ENCODE measurements at regions not wholly inside any gene's neighbourhood (a gene's known extent, or its start where the extent isn't known, plus 50 kb on each side); places are given as distances from the start of the nearest gene placed in this dataset.

GRCh38 chr11:26827567-26828081 lies 105.8 kb upstream of the SLC5A12 start:
- DNase-seq, result peak; percentile 26 to 31
- H3K27ac ChIP-seq, result no peak overlapping the region

GRCh38 chr11:26828288-26828687 lies 106.4 kb upstream of the SLC5A12 start:
- H3K4me1 ChIP-seq, result peaks cover 9% of the 10 kb centered on the region
- H3K36me3 ChIP-seq, result no peaks in the 10 kb centered on the region
- H3K9me3 ChIP-seq (replicated peaks), result peaks cover 7% of the 10 kb centered on the region; the same call in 1 of the 2 replicates
- H3K27me3 ChIP-seq, result no peaks in the 10 kb centered on the region
- no peak for DNase-seq
- H3K4me3 ChIP-seq, result no peak overlapping the region
- no peak overlapping the region for H3K27ac ChIP-seq

More at GRCh38 chr11:26827567-26828081, 105.8 kb upstream of the SLC5A12 start:
- no peaks in the 10 kb centered on the region for H3K36me3 ChIP-seq
- H3K9me3 ChIP-seq (replicated peaks), result peaks cover 7% of the 10 kb centered on the region; the same call in 1 of the 2 replicates
- no peaks in the 10 kb centered on the region for H3K27me3 ChIP-seq
- peaks cover 9% of the 10 kb centered on the region for H3K4me1 ChIP-seq
- no peak overlapping the region for H3K4me3 ChIP-seq

GRCh38 chr11:26830218-26830617 lies 108.4 kb upstream of the SLC5A12 start:
- H3K36me3 ChIP-seq, result no peaks in the 10 kb centered on the region
- H3K4me3 ChIP-seq, result no peak overlapping the region
- H3K27ac ChIP-seq, result no peak overlapping the region
- no peaks in the 10 kb centered on the region for H3K9me3 ChIP-seq (replicated peaks)
- H3K4me1 ChIP-seq, result peaks cover 9% of the 10 kb centered on the region
- no peaks in the 10 kb centered on the region for H3K27me3 ChIP-seq
- DNase-seq, result no peak

- Histone ChIP-seq H3K36me3 (no peaks in the 10 kb centered on the region), H3K27me3 (no peaks in the 10 kb centered on the region), H3K4me3 (no peak overlapping the region), H3K9me3 (replicated peaks) (no peaks in the 10 kb centered on the region), H3K4me1 (peaks cover 9% of the 10 kb centered on the region), H3K27ac (no peak overlapping the region)
- no peak for DNase-seq
Measured at GRCh38 chr11:26830757-26831156, 108.9 kb upstream of the SLC5A12 start.

- Histone ChIP-seq H3K9me3 (replicated peaks) (no peaks in the 10 kb centered on the region), H3K27ac (no peak overlapping the region), H3K27me3 (no peaks in the 10 kb centered on the region), H3K4me1 (no peaks in the 10 kb centered on the region; the same call in 1 of the 2 replicates), H3K36me3 (no peaks in the 10 kb centered on the region), H3K4me3 (no peak overlapping the region)
- no peak for DNase-seq
Measured at GRCh38 chr11:26834601-26835000, 112.7 kb upstream of the SLC5A12 start.

GRCh38 chr11:26835611-26836010 lies 113.8 kb upstream of the SLC5A12 start:
- no peak overlapping the region for H3K27ac ChIP-seq
- no peaks in the 10 kb centered on the region for H3K36me3 ChIP-seq
- no peak overlapping the region for H3K4me3 ChIP-seq
- H3K27me3 ChIP-seq, result no peaks in the 10 kb centered on the region
- no peaks in the 10 kb centered on the region; the same call in 1 of the 2 replicates for H3K4me1 ChIP-seq
- H3K9me3 ChIP-seq (replicated peaks), result no peaks in the 10 kb centered on the region
- no peak for DNase-seq

- no peak overlapping the region for H3K27ac ChIP-seq
Measured at GRCh38 chr11:26837154-26837553, 115.3 kb upstream of the SLC5A12 start.

GRCh38 chr11:26839911-26840698 lies 118.2 kb upstream of the SLC5A12 start:
- H3K9me3 ChIP-seq (replicated peaks), result no peaks in the 10 kb centered on the region
- no peak overlapping the region for H3K4me3 ChIP-seq
- DNase-seq, result no peak
- H3K27me3 ChIP-seq, result no peaks in the 10 kb centered on the region
- no peaks in the 10 kb centered on the region for H3K36me3 ChIP-seq
- no peak overlapping the region for H3K27ac ChIP-seq
- H3K4me1 ChIP-seq, result no peaks in the 10 kb centered on the region; the same call in 1 of the 2 replicates

More at GRCh38 chr11:26837154-26837553, 115.3 kb upstream of the SLC5A12 start:
- no peak for DNase-seq
- Histone ChIP-seq H3K36me3 (no peaks in the 10 kb centered on the region), H3K4me3 (no peak overlapping the region), H3K9me3 (replicated peaks) (no peaks in the 10 kb centered on the region), H3K27me3 (no peaks in the 10 kb centered on the region), H3K4me1 (no peaks in the 10 kb centered on the region; the same call in 1 of the 2 replicates)

GRCh38 chr11:26841818-26842473 lies 120.1 kb upstream of the SLC5A12 start:
- no peak overlapping the region for H3K4me3 ChIP-seq

GRCh38 chr11:26842478-26843282 lies 120.8 kb upstream of the SLC5A12 start:
- H3K9me3 ChIP-seq (replicated peaks), result no peaks in the 10 kb centered on the region
- H3K4me1 ChIP-seq, result no peaks in the 10 kb centered on the region
- no peak for DNase-seq
- no peak overlapping the region for H3K27ac ChIP-seq
- no peaks in the 10 kb centered on the region for H3K36me3 ChIP-seq
- H3K27me3 ChIP-seq, result no peaks in the 10 kb centered on the region
- no peak overlapping the region for H3K4me3 ChIP-seq

More at GRCh38 chr11:26841818-26842473, 120.1 kb upstream of the SLC5A12 start:
- no peak for DNase-seq
- no peaks in the 10 kb centered on the region for H3K36me3 ChIP-seq
- no peaks in the 10 kb centered on the region for H3K9me3 ChIP-seq (replicated peaks)
- no peak overlapping the region for H3K27ac ChIP-seq
- no peaks in the 10 kb centered on the region for H3K4me1 ChIP-seq
- H3K27me3 ChIP-seq, result no peaks in the 10 kb centered on the region

GRCh38 chr11:26843539-26843938 lies 121.7 kb upstream of the SLC5A12 start:
- no peak for DNase-seq
- Histone ChIP-seq H3K4me3 (no peak overlapping the region), H3K4me1 (no peaks in the 10 kb centered on the region), H3K36me3 (no peaks in the 10 kb centered on the region), H3K9me3 (replicated peaks) (no peaks in the 10 kb centered on the region), H3K27me3 (no peaks in the 10 kb centered on the region), H3K27ac (no peak overlapping the region)

GRCh38 chr11:26844963-26845362 lies 123.1 kb upstream of the SLC5A12 start:
- Histone ChIP-seq H3K9me3 (replicated peaks) (no peaks in the 10 kb centered on the region), H3K27me3 (no peaks in the 10 kb centered on the region), H3K4me1 (no peaks in the 10 kb centered on the region), H3K36me3 (no peaks in the 10 kb centered on the region), H3K4me3 (no peak overlapping the region), H3K27ac (no peak overlapping the region)
- DNase-seq, result no peak

- Histone ChIP-seq H3K9me3 (replicated peaks) (no peaks in the 10 kb centered on the region), H3K27me3 (no peaks in the 10 kb centered on the region), H3K4me1 (no peaks in the 10 kb centered on the region), H3K36me3 (no peaks in the 10 kb centered on the region), H3K4me3 (no peak overlapping the region), H3K27ac (no peak overlapping the region)
- DNase-seq, result no peak
Measured at GRCh38 chr11:26846227-26846626, 124.4 kb upstream of the SLC5A12 start.

GRCh38 chr11:26847459-26847858 lies 125.6 kb upstream of the SLC5A12 start:
- no peak overlapping the region for H3K4me3 ChIP-seq
- DNase-seq, result no peak
- H3K27me3 ChIP-seq, result no peaks in the 10 kb centered on the region
- H3K27ac ChIP-seq, result no peak overlapping the region
- no peaks in the 10 kb centered on the region for H3K9me3 ChIP-seq (replicated peaks)
- H3K36me3 ChIP-seq, result no peaks in the 10 kb centered on the region
- no peaks in the 10 kb centered on the region for H3K4me1 ChIP-seq

All from SJCRH30 (cell line).